ENCODE measurements at regions not wholly inside any gene's neighbourhood (a gene's known extent, or its start where the extent isn't known, plus 50 kb on each side); places are given as distances from the start of the nearest gene placed in this dataset.
"Not testable (repeated sequence)": the region's sequence is repeated elsewhere in the genome, so short reads cannot be mapped to it uniquely, and the experiment has no call there.

DNA sequence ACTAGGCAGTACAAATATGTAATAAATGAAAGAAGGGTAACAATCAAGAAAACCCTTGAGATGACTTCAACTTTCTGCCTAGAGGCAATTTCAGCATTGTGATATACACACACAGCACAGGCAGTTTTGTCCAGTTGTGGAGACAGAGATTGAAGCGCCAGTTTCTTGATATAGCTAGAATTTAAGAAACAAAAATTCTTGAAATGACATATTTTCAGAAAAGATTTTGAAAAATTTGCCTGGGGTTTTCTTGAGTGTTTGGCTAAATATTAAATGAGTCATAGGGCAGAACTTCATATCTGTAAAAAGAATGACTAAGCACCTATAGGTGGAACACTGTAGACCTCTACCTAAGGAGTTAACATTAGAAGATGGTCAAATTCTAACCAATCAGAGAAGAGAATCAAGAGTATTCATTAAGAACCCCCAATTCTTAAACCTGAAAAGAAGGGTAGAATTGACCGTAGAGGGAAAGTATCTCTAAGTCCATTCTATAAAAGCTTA lies 1266.8 kb upstream of the TMEFF2 start:
- DNase-seq, result no peak
- Histone ChIP-seq H3K9me3 (ENCODE audit: control insufficient read depth in 2 of 3, insufficient read depth in 1 of 3, low read length in 3 of 3) (peaks cover 0 to 7% (median 0%) of the 10 kb centered on the region in 3 donors), H3K4me3 (ENCODE audit: low read length in 3 of 3) (no peak overlapping the region), H3K27ac (ENCODE audit: low read depth in 2 of 2, low read length in 2 of 2) (no peak overlapping the region), H3K36me3 (ENCODE audit: control insufficient read depth in 2 of 3, insufficient read depth in 3 of 3, low read length in 3 of 3) (no peaks in the 10 kb centered on the region), H3K9ac (ENCODE audit: low read length in 3 of 3) (no peak overlapping the region), H3K27me3 (ENCODE audit: control insufficient read depth, insufficient read depth, low read length) (no peaks in the 10 kb centered on the region), H3K4me1 (ENCODE audit: control insufficient read depth in 2 of 3, insufficient read depth in 2 of 3, low read depth in 1 of 3, low read length in 3 of 3) (no peaks in the 10 kb centered on the region)
- TF ChIP-seq, protein P1, sequence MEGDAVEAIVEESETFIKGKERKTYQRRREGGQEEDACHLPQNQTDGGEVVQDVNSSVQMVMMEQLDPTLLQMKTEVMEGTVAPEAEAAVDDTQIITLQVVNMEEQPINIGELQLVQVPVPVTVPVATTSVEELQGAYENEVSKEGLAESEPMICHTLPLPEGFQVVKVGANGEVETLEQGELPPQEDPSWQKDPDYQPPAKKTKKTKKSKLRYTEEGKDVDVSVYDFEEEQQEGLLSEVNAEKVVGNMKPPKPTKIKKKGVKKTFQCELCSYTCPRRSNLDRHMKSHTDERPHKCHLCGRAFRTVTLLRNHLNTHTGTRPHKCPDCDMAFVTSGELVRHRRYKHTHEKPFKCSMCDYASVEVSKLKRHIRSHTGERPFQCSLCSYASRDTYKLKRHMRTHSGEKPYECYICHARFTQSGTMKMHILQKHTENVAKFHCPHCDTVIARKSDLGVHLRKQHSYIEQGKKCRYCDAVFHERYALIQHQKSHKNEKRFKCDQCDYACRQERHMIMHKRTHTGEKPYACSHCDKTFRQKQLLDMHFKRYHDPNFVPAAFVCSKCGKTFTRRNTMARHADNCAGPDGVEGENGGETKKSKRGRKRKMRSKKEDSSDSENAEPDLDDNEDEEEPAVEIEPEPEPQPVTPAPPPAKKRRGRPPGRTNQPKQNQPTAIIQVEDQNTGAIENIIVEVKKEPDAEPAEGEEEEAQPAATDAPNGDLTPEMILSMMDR (IDR thresholded peaks at IDR 0.05; ENCODE audit: borderline replicate concordance, extremely low read depth, insufficient read depth), result no peak
- intact Hi-C loops (cut with DNase I), result no loop called here
- no peak for FAIRE-seq

DNA sequence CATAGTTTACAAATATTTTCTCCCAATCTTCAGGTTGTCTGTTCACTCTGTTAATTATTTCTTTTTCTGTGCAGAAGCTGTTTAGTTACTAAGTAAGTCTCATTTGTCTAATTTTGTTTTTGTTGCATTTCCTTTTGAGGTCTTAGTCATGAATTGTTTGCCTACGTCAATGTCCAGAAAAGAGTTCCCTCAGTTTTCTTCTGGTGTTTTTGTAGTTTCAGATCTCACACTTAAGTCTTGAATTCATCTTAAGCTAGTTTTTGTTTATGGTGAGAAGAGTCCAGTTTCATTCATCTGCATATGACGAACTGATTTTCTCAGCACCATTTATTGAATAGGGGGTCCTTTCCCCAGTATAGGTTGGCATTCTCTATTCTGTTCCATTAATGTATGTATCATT lies 1252.2 kb upstream of the TMEFF2 start:
- no peak overlapping the region for H3K27ac ChIP-seq (ENCODE audit: low read depth in 2 of 2, low read length in 2 of 2)
- DNase-seq (no peak), FAIRE-seq (no peak)
- TF ChIP-seq, protein P1 (IDR thresholded peaks at IDR 0.05; ENCODE audit: borderline replicate concordance, extremely low read depth, insufficient read depth), result no peak
- no peaks in the 10 kb centered on the region for H3K36me3 ChIP-seq (ENCODE audit: control insufficient read depth in 2 of 3, insufficient read depth in 3 of 3, low read length in 3 of 3)
- peak overlapping the region in 2 of 3 donors; percentile 49 to 63 for H3K4me3 ChIP-seq (ENCODE audit: low read length in 3 of 3)
- no peaks in the 10 kb centered on the region for H3K4me1 ChIP-seq (ENCODE audit: control insufficient read depth in 2 of 3, insufficient read depth in 2 of 3, low read depth in 1 of 3, low read length in 3 of 3)
- intact Hi-C loops (cut with DNase I), result no loop called here
- no peak overlapping the region for H3K9ac ChIP-seq (ENCODE audit: low read length in 3 of 3)
- H3K9me3 ChIP-seq (ENCODE audit: control insufficient read depth in 2 of 3, insufficient read depth in 1 of 3, low read length in 3 of 3), result no peaks in the 10 kb centered on the region
- no peaks in the 10 kb centered on the region for H3K27me3 ChIP-seq (ENCODE audit: control insufficient read depth, insufficient read depth, low read length)

DNA sequence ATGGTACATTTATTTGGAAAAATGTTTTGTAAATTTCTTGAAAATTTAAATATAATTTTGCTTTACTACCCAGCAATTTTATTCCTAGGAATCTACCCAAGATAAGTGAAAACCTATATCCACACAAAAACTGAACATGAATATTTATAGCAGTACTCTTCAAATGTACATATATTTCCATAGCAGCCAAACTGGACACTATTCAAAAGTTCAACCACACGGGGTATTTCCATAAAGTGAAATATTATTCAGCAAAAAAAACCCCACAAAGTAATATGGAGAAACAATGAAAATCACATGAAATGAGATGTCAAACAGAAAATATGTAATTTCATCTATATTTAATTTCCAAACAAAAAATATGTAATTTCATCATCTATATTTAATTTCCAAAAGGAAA lies 1247.6 kb upstream of the TMEFF2 start:
- TF ChIP-seq, protein P1 (IDR thresholded peaks at IDR 0.05; ENCODE audit: borderline replicate concordance, extremely low read depth, insufficient read depth), result no peak
- DNase-seq (no peak), FAIRE-seq (no peak)
- Histone ChIP-seq H3K36me3 (ENCODE audit: control insufficient read depth in 2 of 3, insufficient read depth in 3 of 3, low read length in 3 of 3) (no peaks in the 10 kb centered on the region), H3K9me3 (ENCODE audit: control insufficient read depth in 2 of 3, insufficient read depth in 1 of 3, low read length in 3 of 3) (no peaks in the 10 kb centered on the region), H3K27me3 (ENCODE audit: control insufficient read depth, insufficient read depth, low read length) (no peaks in the 10 kb centered on the region), H3K4me3 (ENCODE audit: low read length in 3 of 3) (no peak overlapping the region), H3K9ac (ENCODE audit: low read length in 3 of 3) (no peak overlapping the region), H3K27ac (ENCODE audit: low read depth in 2 of 2, low read length in 2 of 2) (no peak overlapping the region), H3K4me1 (ENCODE audit: control insufficient read depth in 2 of 3, insufficient read depth in 2 of 3, low read depth in 1 of 3, low read length in 3 of 3) (no peaks in the 10 kb centered on the region)
- intact Hi-C loops (cut with DNase I), result no loop called here

DNA sequence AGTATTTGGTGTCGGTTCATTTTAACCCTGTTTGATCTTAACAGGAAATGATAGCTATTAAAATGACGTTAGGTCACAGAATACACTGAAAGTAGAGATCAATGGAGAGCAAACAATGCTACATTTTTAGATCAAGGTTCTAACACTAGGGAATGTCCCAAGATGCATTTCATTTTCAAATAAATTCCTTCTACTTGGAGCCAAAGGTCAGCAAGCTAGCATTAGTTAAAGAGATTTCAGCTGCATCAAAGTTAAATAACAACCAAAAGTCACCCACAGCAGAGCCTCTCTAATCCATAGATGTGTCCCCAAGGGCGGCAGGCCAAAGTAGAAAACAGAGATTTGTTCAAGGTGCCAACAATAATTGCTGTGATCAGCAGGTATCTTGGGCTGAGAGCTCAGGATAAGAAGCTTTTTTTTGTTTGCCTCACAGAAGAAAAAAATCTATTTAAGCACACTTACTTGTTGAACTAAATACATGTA lies 1233.6 kb upstream of the TMEFF2 start:
- FAIRE-seq (peak; percentile 55), DNase-seq (peak in 3 of 5 donors; percentile 11 to 35 (median 27))
- Histone ChIP-seq H3K36me3 (ENCODE audit: control insufficient read depth in 2 of 3, insufficient read depth in 3 of 3, low read length in 3 of 3) (no peaks in the 10 kb centered on the region), H3K27me3 (ENCODE audit: control insufficient read depth, insufficient read depth, low read length) (no peaks in the 10 kb centered on the region), H3K9me3 (ENCODE audit: control insufficient read depth in 2 of 3, insufficient read depth in 1 of 3, low read length in 3 of 3) (no peaks in the 10 kb centered on the region), H3K9ac (ENCODE audit: low read length in 3 of 3) (no peak overlapping the region), H3K4me1 (ENCODE audit: control insufficient read depth in 2 of 3, insufficient read depth in 2 of 3, low read depth in 1 of 3, low read length in 3 of 3) (no peaks in the 10 kb centered on the region), H3K27ac (ENCODE audit: low read depth in 2 of 2, low read length in 2 of 2) (no peak overlapping the region), H3K4me3 (ENCODE audit: low read length in 3 of 3) (no peak overlapping the region)
- intact Hi-C loops (cut with DNase I), result no loop called here
- TF ChIP-seq, protein P1 (IDR thresholded peaks at IDR 0.05; ENCODE audit: borderline replicate concordance, extremely low read depth, insufficient read depth), result no peak

DNA sequence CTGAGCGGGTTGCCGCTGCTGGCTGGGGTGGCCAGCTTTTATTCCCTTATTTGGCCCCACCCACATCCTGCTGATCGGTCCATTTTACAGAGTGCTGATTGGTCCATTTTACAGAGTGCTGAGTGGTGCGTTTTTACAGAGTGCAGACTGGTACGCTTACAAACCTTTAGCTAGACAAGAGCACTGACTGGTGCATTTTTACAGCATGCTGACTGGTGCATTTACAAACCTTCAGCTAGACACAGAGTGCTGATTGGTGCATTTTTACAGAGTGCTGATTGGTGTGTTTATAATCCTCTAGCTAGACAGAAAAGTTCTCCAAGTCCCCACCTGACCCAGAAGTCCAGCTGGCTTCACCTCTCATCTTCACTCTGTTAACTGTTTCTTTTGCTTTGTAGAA lies 1217.6 kb upstream of the TMEFF2 start:
- H3K36me3 ChIP-seq (ENCODE audit: control insufficient read depth in 2 of 3, insufficient read depth in 3 of 3, low read length in 3 of 3); H3K9ac ChIP-seq (ENCODE audit: low read length in 3 of 3); FAIRE-seq; DNase-seq; H3K27ac ChIP-seq (ENCODE audit: low read depth in 2 of 2, low read length in 2 of 2); H3K9me3 ChIP-seq (ENCODE audit: control insufficient read depth in 2 of 3, insufficient read depth in 1 of 3, low read length in 3 of 3); H3K27me3 ChIP-seq (ENCODE audit: control insufficient read depth, insufficient read depth, low read length); H3K4me3 ChIP-seq (ENCODE audit: low read length in 3 of 3); H3K4me1 ChIP-seq (ENCODE audit: control insufficient read depth in 2 of 3, insufficient read depth in 2 of 3, low read depth in 1 of 3, low read length in 3 of 3); intact Hi-C loops (cut with DNase I): not testable (repeated sequence)
